HG03097 (cell line): ENCODE measurements at regions not wholly inside any gene's neighbourhood (a gene's known extent, or its start where the extent isn't known, plus 50 kb on each side); places are given as distances from the start of the nearest gene placed in this dataset.
"Not testable (repeated sequence)": the region's sequence is repeated elsewhere in the genome, so short reads cannot be mapped to it uniquely, and the experiment has no call there.

Source experiments
- ATAC-seq: cut with Tn5 transposase; IDR thresholded peaks from one replicate; pipeline ENCODE4 v1.9.1; 2021; ENCODE audit not compliant: unreplicated experiment, low FRiP score

DNA sequence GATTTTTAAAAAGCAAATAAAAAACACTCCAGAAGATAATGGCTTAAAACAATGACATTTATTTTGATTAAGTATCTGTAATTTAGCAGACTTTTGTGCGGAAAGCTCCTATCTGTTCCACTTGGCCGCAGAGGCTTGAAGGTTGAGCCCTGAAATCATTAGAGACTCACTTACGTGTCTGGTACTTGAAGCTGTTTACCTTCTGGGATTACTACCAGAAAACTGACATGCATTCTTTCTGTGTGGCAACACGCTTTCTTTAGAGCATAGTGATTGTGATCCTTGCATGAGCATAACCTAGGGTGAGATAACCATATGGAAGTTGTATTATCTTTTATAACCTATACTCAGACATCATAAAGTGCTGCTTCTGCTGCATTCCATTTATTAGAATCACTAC is 298.5 kb downstream of the SI start:
- ATAC-seq: no peak

GRCh38 chr3:164752812-164753211 is 325.5 kb downstream of the SI start:
- no peak for ATAC-seq

DNA sequence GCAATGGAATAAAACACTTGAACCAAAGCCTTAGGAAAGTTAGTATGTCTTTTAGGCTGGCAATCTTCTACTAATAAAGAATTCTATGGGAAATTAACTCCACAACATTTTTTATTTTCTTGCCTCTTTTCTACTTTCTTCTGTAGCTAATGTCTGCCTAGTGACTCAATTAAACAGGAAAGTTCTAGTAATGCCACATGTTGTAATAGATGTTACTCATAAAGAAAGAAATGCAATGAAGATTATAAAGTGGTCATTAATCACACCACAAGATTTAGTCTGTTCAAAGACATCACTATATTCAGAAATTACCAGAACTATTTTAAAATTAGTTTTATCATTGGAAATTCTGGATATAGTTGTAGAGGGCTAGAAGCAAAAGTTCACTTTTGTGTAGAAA is 329.7 kb downstream of the SI start:
- no peak for ATAC-seq

GRCh38 chr3:164741869-164742268 is 336.4 kb downstream of the SI start:
- ATAC-seq: no peak

DNA sequence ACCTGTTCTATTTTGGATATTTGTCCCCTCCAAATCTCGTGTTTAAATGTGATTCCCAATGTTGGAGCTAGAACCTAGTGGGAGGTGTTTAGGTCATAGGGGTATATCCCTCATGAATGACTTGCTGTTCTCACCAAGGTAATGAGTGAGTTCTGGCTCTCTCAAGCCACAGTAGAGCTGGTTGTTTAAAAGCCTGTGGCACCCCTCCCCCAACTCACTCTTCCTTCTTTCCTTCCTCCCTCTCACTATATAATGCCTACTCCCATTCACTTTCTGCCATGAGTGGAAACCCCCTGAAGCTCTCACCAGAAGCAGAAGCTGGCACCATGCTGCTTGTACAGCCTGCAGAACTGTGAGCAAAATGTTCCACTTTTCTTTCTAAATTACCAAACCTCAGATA is 341.1 kb downstream of the SI start:
- ATAC-seq: no peak

- ATAC-seq: no peak
Measured at GRCh38 chr3:164732166-164732565, 346.1 kb downstream of the SI start.

DNA sequence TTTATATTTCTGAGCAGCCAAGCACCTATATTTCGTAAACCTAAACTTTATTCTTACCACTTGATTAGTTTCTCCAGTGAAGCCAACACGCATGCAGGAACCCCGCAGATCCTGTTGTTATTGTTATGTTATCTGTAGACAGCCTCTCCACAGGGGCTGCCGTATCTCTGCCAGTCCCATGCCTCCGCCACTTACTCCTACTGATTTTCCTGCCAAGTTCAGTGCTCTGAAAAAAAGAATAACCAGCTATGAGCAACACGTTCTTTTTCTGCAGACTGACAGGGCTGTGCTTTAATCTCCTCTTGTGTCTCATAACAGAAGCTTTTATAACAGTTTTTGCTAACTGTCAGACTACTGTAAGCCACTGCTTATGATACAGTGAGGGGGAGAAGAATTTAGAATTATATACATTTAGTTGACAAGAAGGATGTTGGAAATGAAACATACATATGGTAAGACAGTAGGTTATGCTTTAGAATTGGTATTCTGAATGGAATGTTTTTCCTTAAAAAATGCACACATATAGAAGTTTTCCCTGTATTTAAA is 347.4 kb downstream of the SI start:
- no peak for ATAC-seq

DNA sequence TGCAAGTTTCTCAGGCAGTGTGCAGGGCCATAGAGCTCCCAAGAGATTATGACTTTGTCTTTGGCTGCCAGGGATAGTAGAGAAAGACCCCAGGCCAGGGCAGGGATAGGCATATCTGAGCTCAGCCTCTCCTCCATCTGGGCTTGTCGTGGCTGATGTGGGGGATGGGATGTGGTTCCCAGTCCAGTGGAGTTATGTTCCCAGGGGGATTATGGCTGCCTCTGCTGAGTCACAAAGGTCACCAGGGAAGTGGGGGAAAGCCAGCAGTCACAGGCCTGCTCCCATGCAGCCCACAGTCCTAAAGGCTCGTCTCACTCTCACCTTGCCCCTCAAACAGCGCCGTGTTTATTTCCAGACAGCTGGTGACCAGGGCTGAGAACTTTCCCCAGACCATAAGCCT is 354.9 kb downstream of the SI start:
- ATAC-seq: no peak

- ATAC-seq: not testable (repeated sequence)
Measured at GRCh38 chr3:164702808-164703207, 375.5 kb downstream of the SI start.

DNA sequence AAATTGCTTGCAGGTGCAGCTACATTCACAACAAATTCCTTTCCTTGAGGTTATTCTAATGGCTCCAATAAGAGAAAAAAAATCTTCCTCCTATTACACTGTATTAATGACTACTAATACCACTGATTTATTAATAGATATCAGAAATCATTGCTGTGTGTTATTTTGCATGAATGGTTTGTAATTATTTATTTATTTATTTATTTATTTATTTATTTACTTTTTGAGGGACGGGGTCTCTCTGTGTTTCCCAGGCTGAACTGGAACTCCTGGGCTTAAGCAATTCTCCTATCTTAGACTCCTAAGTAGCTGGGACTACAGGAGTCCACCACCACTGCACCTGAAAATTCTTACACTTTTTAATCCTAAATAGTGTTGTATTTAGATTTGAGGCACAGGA is 390.4 kb downstream of the SI start:
- no peak for ATAC-seq

- no peak for ATAC-seq
Measured at GRCh38 chr3:164687211-164687610, 391.1 kb downstream of the SI start.

GRCh38 chr3:164683489-164683888 is 394.8 kb downstream of the SI start:
- ATAC-seq: no peak

GRCh38 chr3:164679245-164679644 is 399.1 kb downstream of the SI start:
- no peak for ATAC-seq

DNA sequence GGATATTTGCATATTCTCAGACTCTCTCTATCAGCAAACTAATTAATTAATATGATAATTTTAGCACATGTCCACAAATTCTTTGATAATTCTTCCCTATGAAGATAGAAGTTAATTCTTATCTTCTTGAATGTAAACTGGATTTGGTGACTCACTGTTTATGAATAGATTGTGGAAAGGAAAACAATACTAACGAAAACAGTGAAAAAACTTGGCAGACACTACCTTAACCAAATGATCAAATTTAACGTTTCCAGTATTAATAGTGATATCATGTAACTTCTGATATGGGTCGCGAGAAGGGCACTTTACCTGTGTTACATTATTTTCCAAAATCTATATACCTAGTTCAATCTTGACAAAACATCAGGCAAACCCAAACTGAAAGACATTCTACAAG is 401.0 kb downstream of the SI start:
- no peak for ATAC-seq

DNA sequence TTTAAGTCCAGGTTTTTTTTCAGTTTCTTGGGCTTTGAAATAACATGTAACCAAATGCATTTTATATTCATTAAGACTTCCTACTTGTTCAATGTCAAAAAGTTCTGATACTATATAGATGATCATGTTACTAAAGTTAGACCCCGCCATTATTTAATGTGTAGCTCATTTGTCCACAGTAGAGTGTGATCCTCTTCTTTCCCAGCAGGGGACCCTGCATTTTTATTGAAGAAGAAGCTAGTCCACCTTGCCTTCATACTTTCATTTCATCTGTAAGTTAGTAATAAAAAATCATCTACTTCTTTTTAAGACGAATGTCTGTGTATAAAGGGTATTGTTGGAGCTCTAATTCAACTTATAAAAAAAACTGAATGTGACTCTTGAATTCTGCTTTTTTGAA is 404.6 kb downstream of the SI start:
- ATAC-seq: no peak

DNA sequence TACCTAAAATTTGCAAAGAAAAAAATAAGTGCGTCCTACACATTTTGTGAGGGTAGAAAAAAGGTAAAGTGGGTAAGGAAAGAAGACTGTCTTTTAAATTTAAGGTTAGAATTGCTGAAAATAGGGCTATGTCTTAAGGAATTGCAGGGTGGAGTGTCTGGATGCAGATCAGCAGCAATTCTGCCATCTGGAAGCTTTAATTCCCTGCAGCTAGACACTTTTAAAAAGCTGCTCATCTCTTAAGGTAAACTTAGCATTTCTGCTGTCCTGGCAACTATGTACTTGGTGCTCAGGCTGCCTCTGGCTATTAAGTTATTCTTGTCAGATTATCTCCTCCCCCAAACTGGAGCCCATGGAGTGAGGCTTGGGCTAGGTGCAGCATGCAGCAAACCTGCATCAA is 420.2 kb downstream of the SI start:
- no peak for ATAC-seq

GRCh38 chr3:164657631-164658030 is 420.7 kb downstream of the SI start:
- no peak for ATAC-seq

DNA sequence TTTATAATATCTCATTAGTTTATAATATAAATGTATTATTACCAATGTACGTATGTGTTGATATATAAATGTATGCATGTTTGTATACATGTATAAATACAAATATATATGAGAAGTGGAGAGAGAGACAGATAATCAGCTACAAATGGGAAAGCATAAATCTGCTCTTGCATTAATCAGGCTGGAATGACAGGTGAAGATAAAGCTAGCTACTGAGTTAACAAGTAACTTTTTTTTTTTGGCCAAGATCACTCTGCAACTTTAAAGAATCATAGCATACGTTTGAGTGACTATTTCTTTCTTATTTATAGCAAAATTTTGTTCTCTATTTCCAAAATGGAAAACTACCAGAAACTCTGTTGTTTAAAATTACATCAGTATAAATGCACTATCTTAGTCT is 422.8 kb downstream of the SI start:
- no peak for ATAC-seq

- ATAC-seq: no peak
Measured at GRCh38 chr3:164641071-164641470, 437.2 kb downstream of the SI start.

DNA sequence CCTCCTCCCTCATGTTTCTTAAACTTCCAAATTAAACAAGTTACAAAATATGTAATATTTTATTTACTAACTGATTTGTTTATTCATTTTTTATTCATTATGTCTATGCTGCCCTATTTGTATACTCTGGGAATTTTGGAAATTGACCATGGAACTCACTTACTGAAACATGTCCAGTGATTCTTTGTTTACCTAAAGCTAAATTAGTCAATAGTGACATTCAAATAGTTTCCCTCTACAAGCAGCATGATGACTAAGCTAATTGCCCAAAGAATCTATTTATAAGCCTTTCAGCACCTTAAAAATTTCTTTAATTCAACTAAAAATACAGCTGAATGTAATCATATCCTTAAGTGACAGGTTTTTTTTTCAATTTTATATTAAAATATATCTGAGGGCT is 437.7 kb downstream of the SI start:
- ATAC-seq: no peak

DNA sequence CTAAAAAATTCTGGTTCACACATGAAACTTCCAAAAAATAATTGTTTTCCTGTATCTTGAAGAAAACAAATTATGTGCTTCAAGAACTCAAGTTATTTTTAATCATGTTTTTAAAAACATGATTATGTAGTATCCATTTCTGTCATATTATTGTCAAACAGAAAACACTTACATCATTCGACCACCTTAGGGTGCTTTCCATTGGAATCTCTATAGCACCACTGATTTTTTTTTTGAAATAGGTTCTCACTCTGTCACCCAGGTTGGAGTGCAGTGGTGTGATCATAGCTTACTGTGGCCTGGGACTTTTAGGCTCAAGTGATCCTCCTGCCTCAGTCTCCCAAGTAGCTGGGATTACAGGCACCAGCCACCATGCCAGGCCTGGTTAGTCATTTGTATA is 457.3 kb downstream of the SI start:
- ATAC-seq: no peak

DNA sequence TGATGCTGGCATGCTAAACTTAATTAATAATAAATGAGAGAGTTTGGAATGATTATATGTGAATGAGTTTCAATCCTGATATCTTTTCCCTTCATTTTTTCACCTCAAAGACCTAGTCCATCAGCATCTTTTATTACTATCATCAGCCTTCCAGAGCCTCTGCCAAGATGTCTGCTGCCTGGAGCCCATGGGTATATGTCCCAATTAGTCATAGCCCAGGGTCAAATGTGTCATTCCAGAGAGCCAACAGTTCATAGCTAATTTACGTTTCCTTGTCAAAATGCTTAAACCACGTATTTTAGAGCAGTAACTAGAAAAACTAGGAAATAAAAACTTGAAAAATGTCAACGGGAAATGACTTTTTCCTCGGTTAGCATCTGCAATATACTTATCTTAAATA is 457.9 kb downstream of the SI start:
- ATAC-seq: no peak

- no peak for ATAC-seq
Measured at GRCh38 chr3:164612751-164613150, 465.5 kb downstream of the SI start.
